HepG2 (cell line): ENCODE measurements at regions not wholly inside any gene's neighbourhood (a gene's known extent, or its start where the extent isn't known, plus 50 kb on each side); places are given as distances from the start of the nearest gene placed in this dataset.

Source experiments
- ATAC-seq: fragments of 200-7000 bp; cut with Tn5 transposase; 3 replicates; pipeline ENCODE4 v1.9.1; 2020; ENCODE audit warnings: mild to moderate bottlenecking, moderate library complexity
- BruUV-seq: library from RNA; stranded (reverse); fragments of 400-500 nt; replicated peaks from 2 replicates; lab custom pipeline; 2021; lab: Mats Ljungman, UMichigan
- CTCF ChIA-PET: fragments of 300-600 bp; formaldehyde crosslinking; extraction: SDS; loops from one replicate; lab custom pipeline; 2021; ENCODE audit warnings: low total read pairs, inconsistent platforms, low intra/inter-chr PET ratio; lab: Yijun Ruan, JAX
- POLR2A ChIA-PET: fragments of 350-600 bp; sonication (Branson Sonifier 250); formaldehyde crosslinking; loops from one replicate; lab custom pipeline; 2020; ENCODE audit warnings: antibody characterized with exemption, inconsistent platforms; lab: Yijun Ruan, JAX
- DNase-seq: peaks from one replicate; pipeline ENCODE4 v3.0.0-alpha.2; 2015; ENCODE audit warnings: low spot score
- FAIRE-seq: peaks from 3 replicates; lab custom pipeline; 2011; peaks lifted over from hg19 to GRCh38; lab: Jason Lieb, UNC
- H2AFZ ChIP-seq: one replicate; pipeline ENCODE4 v1.6.1; 2011; ENCODE audit warnings: low read length, inconsistent platforms
- H3K27ac ChIP-seq: fragments of 300-600 bp; 3 replicates; pipeline ENCODE4 v1.8.0; 2011; ENCODE audit warnings: mixed run types, mild to moderate bottlenecking, mixed read lengths, low read length, inconsistent platforms; ENCODE audit not compliant: insufficient read depth; ENCODE audit errors: extremely low read length
- H3K27me3 ChIP-seq, 2 experiments: fragments of 200-600 bp in 1 of 2; 2 replicates in 1 of 2; 3 replicates in 1 of 2; pipeline versions ENCODE4 v1.6.0 to v1.8.0; 2011; ENCODE audit warnings: low read length in 2 of 2, mild to moderate bottlenecking in 2 of 2, moderate library complexity in 2 of 2, inconsistent platforms in 1 of 2; ENCODE audit not compliant: insufficient read depth in 2 of 2, control insufficient read depth in 1 of 2
- H3K36me3 ChIP-seq, 2 experiments: fragments of 200-600 bp in 1 of 2; replicated peaks in 1 of 2; 2 replicates in 1 of 2; 3 replicates in 1 of 2; pipeline versions ENCODE4 v1.5.1 to v1.8.0; 2011; ENCODE audit warnings: low read length in 2 of 2, inconsistent platforms in 1 of 2; ENCODE audit not compliant: insufficient read depth in 2 of 2, control insufficient read depth in 1 of 2
- H3K4me1 ChIP-seq: 2 replicates; pipeline ENCODE4 v1.5.1; 2012; ENCODE audit warnings: low read length, inconsistent platforms; ENCODE audit not compliant: insufficient read depth
- H3K4me2 ChIP-seq: 2 replicates; pipeline ENCODE4 v1.6.0; 2011; ENCODE audit warnings: low read depth, low read length, inconsistent platforms
- H3K4me3 ChIP-seq, 3 experiments: fragments of 200-600 bp in 1 of 3; sonication (generic), shearing (Covaris generic) in 1 of 3; replicated peaks in 1 of 3; 2 replicates each; pipeline ENCODE4 v1.5.1; 2011 to 2016; ENCODE audit warnings: low read length in 3 of 3, inconsistent platforms in 2 of 3, low read depth in 2 of 3, mild to moderate bottlenecking in 2 of 3, control low read depth in 1 of 3, mixed read lengths in 1 of 3; ENCODE audit not compliant: insufficient read depth in 1 of 3
- H3K79me2 ChIP-seq: one replicate; pipeline ENCODE4 v1.6.1; 2011; ENCODE audit warnings: low read length, inconsistent platforms; ENCODE audit not compliant: insufficient read depth
- H3K9ac ChIP-seq: 2 replicates; pipeline ENCODE4 v1.6.0; 2011; ENCODE audit warnings: mild to moderate bottlenecking, low read depth, low read length, inconsistent platforms; ENCODE audit not compliant: insufficient read depth
- H3K9me3 ChIP-seq: 2 replicates; pipeline ENCODE4 v1.5.1; 2012; ENCODE audit warnings: mild to moderate bottlenecking, low read length
- H4K20me1 ChIP-seq: 2 replicates; pipeline ENCODE4 v1.6.0; 2011; ENCODE audit warnings: inconsistent platforms, mild to moderate bottlenecking, low read length, moderate library complexity; ENCODE audit not compliant: insufficient read depth
- DNMT1 ChIP-seq: sonication (generic); formaldehyde crosslinking; IDR thresholded peaks from 2 replicates; pipeline ENCODE4 v1.5.1; 2020; ENCODE audit warnings: mild to moderate bottlenecking, missing genetic modification reagents
- KMT2B ChIP-seq: IDR thresholded peaks from 2 replicates; pipeline ENCODE4 v1.6.1; 2016; ENCODE audit warnings: missing genetic modification reagents, missing compliant biosample characterization
- NFE2L1 ChIP-seq: sonication (generic); formaldehyde crosslinking; IDR thresholded peaks from 2 replicates; pipeline ENCODE4 v1.4.0; 2020; ENCODE audit warnings: missing genetic modification reagents, mild to moderate bottlenecking, borderline replicate concordance
- PCBP1 ChIP-seq: fragments of 200-400 bp; formaldehyde crosslinking; IDR thresholded peaks from 2 replicates; pipeline ENCODE4 v1.6.1; 2017; ENCODE audit warnings: mild to moderate bottlenecking, low read depth, low read length, borderline replicate concordance
- SP1 ChIP-seq, 2 experiments: fragments of 450-650 bp in 1 of 2; sonication (generic) in 1 of 2; formaldehyde crosslinking in 1 of 2; IDR thresholded peaks; 2 replicates each; pipeline versions ENCODE4 v1.4.0 to v1.6.1; 2016 to 2020; ENCODE audit warnings: missing genetic modification reagents in 1 of 2
- TAF15 ChIP-seq: fragments of 200-400 bp; formaldehyde crosslinking; IDR thresholded peaks from one replicate; pipeline ENCODE4 v1.6.1; 2018; ENCODE audit warnings: mild to moderate bottlenecking, low read depth, low read length; ENCODE audit not compliant: poor library complexity, severe bottlenecking
- TOE1 ChIP-seq: sonication (generic); formaldehyde crosslinking; IDR thresholded peaks from 2 replicates; pipeline ENCODE4 v1.4.0; 2020; ENCODE audit warnings: mild to moderate bottlenecking, missing genetic modification reagents
- ZIK1 ChIP-seq: sonication (generic); formaldehyde crosslinking; IDR thresholded peaks from 2 replicates; pipeline ENCODE4 v1.5.0; 2020; ENCODE audit warnings: mild to moderate bottlenecking, low read depth, missing genetic modification reagents, borderline replicate concordance
- ZNF225 ChIP-seq: sonication (generic); formaldehyde crosslinking; IDR thresholded peaks from 2 replicates; pipeline ENCODE4 v1.4.0; 2020; ENCODE audit warnings: mild to moderate bottlenecking, missing genetic modification reagents
- ZNF230 ChIP-seq: sonication (generic); formaldehyde crosslinking; IDR thresholded peaks from 2 replicates; pipeline ENCODE4 v1.4.0; 2020; ENCODE audit warnings: mild to moderate bottlenecking, missing genetic modification reagents
- ZNF569 ChIP-seq: sonication (generic); formaldehyde crosslinking; IDR thresholded peaks from 2 replicates; pipeline ENCODE4 v1.5.0; 2020; ENCODE audit warnings: mild to moderate bottlenecking, missing genetic modification reagents, moderate library complexity, borderline replicate concordance
- ZNF589 ChIP-seq: sonication (generic); formaldehyde crosslinking; conservative IDR thresholded peaks from 2 replicates; pipeline ENCODE4 v1.8.0; 2022; ENCODE audit warnings: mild to moderate bottlenecking, moderate library complexity, missing genetic modification reagents
- ZNF703 ChIP-seq: sonication (generic); formaldehyde crosslinking; IDR thresholded peaks from 2 replicates; pipeline ENCODE4 v1.5.1; 2020; ENCODE audit warnings: missing genetic modification reagents, mild to moderate bottlenecking, moderate library complexity, borderline replicate concordance
- ZNF720 ChIP-seq: sonication (generic); formaldehyde crosslinking; IDR thresholded peaks from 2 replicates; pipeline ENCODE4 v1.4.0; 2020; ENCODE audit warnings: missing genetic modification reagents
- ZNF850 ChIP-seq: sonication (generic); formaldehyde crosslinking; conservative IDR thresholded peaks from 2 replicates; pipeline ENCODE4 v1.9.0; 2021; ENCODE audit warnings: mild to moderate bottlenecking, missing genetic modification reagents
- ZNF879 ChIP-seq: sonication (generic); formaldehyde crosslinking; IDR thresholded peaks from 2 replicates; pipeline ENCODE4 v1.8.1; 2023; ENCODE audit warnings: missing genetic modification reagents
- WGBS: methylation state at CpG from one replicate; pipeline ENCODE4 v1.1.6; 2017; ENCODE audit warnings: low lambda C conversion rate; 5-methylcytosine and 5-hydroxymethylcytosine counted together
- in situ Hi-C: cut with HindIII; loops from 2 replicates; pipeline ENCODE4 v1.10.0; 2017; ENCODE audit warnings: low pct_unique_long_range_greater_than_20kb; ENCODE audit not compliant: extremely low pct_ligation_motif_present
- intact Hi-C: fragments of 100-400 bp; cut with micrococcal nuclease; formaldehyde crosslinking; loops from one replicate; pipeline ENCODE4 v1.10.0; 2022; ENCODE audit not compliant: unreplicated experiment
- TF ChIP-seq, protein P1 (sequence below): sonication (generic); formaldehyde crosslinking; IDR thresholded peaks from 2 replicates; pipeline ENCODE4 v1.4.0; 2020; ENCODE audit warnings: missing genetic modification reagents, borderline replicate concordance
- TF ChIP-seq, protein P2 (sequence below): IDR thresholded peaks from 2 replicates; pipeline ENCODE4 v1.6.1; 2016; ENCODE audit warnings: missing genetic modification reagents, missing compliant biosample characterization
- TF ChIP-seq, protein P3 (sequence below): sonication (generic); formaldehyde crosslinking; IDR thresholded peaks from 2 replicates; pipeline ENCODE4 v1.4.0; 2020; ENCODE audit warnings: mild to moderate bottlenecking, missing genetic modification reagents
- TF ChIP-seq, protein P4 (sequence below): IDR thresholded peaks from 2 replicates; pipeline ENCODE4 v1.6.1; 2012; ENCODE audit warnings: inconsistent platforms

DNA sequence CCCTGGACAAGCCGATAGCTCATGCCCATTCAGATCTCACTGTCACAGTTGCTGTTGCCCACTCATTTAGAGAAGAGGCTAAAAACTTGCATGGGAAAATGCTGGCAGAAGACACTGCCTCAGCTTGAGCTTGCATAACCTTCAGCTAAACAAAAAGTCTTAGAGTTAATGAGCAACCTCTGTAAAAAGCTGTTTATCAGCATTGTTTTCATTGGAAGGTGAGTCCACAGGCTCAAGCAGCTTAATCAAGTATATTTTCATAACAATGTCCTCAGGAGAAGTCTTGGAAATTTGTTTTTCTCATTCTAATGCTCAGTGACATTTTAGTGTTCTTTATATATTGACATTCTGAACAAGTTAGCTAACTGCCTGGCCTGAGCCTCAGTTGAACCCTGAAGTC lies 872.9 kb downstream of the TMTC2 start:
- Histone ChIP-seq H3K79me2 (no peaks in the 10 kb centered on the region), H3K36me3 (no peaks in the 10 kb centered on the region), H3K4me2 (no peak overlapping the region), H3K27ac (no peak overlapping the region), H3K27me3 (no peaks in the 10 kb centered on the region), H3K9me3 (peaks cover 63% of the 10 kb centered on the region), H2AFZ (no peak overlapping the region), H4K20me1 (no peaks in the 10 kb centered on the region), H3K9ac (no peak overlapping the region), H3K4me3 (no peak overlapping the region), H3K4me1 (no peaks in the 10 kb centered on the region)
- intact Hi-C loops = no loop called here
- in situ Hi-C loops = no loop called here
- ChIA-PET CTCF (no interaction called here), POLR2A (no interaction called here)
- no TSS peak for BruUV-seq
- DNase-seq = no peak
- TF ChIP-seq ZNF703 (no peak), ZNF720 (no peak), ZIK1 (CRISPR knock-in tag) (no peak), ZNF569 (CRISPR knock-in tag) (no peak), NFE2L1 (CRISPR knock-in tag) (no peak), ZNF850 (CRISPR knock-in tag) (no peak), ZNF230 (no peak), DNMT1 (no peak), ZNF879 (CRISPR knock-in tag) (no peak), ZNF589 (CRISPR knock-in tag) (no peak), TOE1 (CRISPR knock-in tag) (no peak), ZNF225 (CRISPR knock-in tag) (no peak), PCBP1 (no peak), KMT2B (CRISPR knock-in tag) (no peak), SP1 (IDR thresholded peaks at IDR 0.05) (no peak), SP1 (CRISPR knock-in tag; IDR thresholded peaks at IDR 0.05) (no peak), TAF15 (no peak)
- TF ChIP-seq, protein P1, sequence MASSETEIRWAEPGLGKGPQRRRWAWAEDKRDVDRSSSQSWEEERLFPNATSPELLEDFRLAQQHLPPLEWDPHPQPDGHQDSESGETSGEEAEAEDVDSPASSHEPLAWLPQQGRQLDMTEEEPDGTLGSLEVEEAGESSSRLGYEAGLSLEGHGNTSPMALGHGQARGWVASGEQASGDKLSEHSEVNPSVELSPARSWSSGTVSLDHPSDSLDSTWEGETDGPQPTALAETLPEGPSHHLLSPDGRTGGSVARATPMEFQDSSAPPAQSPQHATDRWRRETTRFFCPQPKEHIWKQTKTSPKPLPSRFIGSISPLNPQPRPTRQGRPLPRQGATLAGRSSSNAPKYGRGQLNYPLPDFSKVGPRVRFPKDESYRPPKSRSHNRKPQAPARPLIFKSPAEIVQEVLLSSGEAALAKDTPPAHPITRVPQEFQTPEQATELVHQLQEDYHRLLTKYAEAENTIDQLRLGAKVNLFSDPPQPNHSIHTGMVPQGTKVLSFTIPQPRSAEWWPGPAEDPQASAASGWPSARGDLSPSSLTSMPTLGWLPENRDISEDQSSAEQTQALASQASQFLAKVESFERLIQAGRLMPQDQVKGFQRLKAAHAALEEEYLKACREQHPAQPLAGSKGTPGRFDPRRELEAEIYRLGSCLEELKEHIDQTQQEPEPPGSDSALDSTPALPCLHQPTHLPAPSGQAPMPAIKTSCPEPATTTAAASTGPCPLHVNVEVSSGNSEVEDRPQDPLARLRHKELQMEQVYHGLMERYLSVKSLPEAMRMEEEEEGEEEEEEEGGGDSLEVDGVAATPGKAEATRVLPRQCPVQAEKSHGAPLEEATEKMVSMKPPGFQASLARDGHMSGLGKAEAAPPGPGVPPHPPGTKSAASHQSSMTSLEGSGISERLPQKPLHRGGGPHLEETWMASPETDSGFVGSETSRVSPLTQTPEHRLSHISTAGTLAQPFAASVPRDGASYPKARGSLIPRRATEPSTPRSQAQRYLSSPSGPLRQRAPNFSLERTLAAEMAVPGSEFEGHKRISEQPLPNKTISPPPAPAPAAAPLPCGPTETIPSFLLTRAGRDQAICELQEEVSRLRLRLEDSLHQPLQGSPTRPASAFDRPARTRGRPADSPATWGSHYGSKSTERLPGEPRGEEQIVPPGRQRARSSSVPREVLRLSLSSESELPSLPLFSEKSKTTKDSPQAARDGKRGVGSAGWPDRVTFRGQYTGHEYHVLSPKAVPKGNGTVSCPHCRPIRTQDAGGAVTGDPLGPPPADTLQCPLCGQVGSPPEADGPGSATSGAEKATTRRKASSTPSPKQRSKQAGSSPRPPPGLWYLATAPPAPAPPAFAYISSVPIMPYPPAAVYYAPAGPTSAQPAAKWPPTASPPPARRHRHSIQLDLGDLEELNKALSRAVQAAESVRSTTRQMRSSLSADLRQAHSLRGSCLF (CRISPR knock-in tag) = no peak
- TF ChIP-seq, protein P2, sequence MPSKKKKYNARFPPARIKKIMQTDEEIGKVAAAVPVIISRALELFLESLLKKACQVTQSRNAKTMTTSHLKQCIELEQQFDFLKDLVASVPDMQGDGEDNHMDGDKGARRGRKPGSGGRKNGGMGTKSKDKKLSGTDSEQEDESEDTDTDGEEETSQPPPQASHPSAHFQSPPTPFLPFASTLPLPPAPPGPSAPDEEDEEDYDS (CRISPR knock-in tag) = no peak
- TF ChIP-seq, protein P3, sequence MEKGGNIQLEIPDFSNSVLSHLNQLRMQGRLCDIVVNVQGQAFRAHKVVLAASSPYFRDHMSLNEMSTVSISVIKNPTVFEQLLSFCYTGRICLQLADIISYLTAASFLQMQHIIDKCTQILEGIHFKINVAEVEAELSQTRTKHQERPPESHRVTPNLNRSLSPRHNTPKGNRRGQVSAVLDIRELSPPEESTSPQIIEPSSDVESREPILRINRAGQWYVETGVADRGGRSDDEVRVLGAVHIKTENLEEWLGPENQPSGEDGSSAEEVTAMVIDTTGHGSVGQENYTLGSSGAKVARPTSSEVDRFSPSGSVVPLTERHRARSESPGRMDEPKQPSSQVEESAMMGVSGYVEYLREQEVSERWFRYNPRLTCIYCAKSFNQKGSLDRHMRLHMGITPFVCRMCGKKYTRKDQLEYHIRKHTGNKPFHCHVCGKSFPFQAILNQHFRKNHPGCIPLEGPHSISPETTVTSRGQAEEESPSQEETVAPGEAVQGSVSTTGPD (CRISPR knock-in tag) = no peak
- TF ChIP-seq, protein P4, sequence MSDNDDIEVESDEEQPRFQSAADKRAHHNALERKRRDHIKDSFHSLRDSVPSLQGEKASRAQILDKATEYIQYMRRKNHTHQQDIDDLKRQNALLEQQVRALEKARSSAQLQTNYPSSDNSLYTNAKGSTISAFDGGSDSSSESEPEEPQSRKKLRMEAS = no peak
- no peak for FAIRE-seq
- ATAC-seq = no peak
- WGBS = 6% methylated on average over 1 of the region's 1 CpG
